Activated naive CD4-positive, alpha-beta T cell treated with anti-CD3 and anti-CD28 coated beads, Interleukin-2, amount 50 U/mL, for 16 hours (primary cell): ENCODE measurements at regions not wholly inside any gene's neighbourhood (a gene's known extent, or its start where the extent isn't known, plus 50 kb on each side); places are given as distances from the start of the nearest gene placed in this dataset.
"Not testable (repeated sequence)": the region's sequence is repeated elsewhere in the genome, so short reads cannot be mapped to it uniquely, and the experiment has no call there.

ENCODE experiments used
- DNase-seq: peaks from one replicate; pipeline ENCODE4 v3.0.0-alpha.2; 2020

DNA sequence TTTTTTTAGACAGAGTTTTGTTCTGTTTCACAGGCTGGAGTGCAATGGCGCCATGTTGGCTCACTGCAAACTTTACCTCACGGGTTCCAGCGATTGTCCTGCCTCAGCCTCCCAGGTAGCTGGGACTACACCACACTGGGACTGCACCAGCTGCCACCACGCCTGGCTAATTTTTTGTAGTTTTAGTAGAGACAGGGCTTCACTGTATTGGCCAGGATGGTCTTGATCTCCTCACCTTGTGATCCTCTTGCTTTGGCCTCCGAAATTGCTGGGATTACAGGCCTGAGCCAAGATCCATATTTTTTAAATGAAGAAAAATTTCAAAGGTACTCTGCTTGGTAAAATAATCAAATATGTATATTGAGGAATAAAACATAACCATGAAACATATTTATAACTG lies 195.8 kb upstream of the TPTE start:
- peak; percentile 59 for DNase-seq

DNA sequence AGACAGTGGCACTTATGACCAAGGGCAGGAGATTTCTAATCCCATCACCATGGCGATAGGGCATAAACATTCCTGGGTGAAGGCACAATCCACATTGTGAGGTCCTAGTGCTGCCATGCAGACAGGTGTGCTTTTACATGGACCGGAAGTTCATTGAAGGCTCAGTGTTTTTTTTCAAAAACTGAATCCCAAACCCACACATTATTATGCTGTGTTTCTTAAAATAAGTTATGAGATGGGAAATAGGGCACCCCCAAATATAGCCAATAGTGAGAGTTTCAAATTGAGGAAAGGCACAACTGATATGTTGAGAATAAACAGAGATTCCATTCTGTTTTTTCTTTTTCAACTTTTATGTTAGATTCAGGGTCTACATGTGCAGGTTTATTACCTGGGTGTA lies 195.2 kb upstream of the TPTE start:
- DNase-seq, result not testable (repeated sequence)

GRCh38 chr21:10328646-10329045 lies 192.7 kb upstream of the TPTE start:
- DNase-seq, result not testable (repeated sequence)

DNA sequence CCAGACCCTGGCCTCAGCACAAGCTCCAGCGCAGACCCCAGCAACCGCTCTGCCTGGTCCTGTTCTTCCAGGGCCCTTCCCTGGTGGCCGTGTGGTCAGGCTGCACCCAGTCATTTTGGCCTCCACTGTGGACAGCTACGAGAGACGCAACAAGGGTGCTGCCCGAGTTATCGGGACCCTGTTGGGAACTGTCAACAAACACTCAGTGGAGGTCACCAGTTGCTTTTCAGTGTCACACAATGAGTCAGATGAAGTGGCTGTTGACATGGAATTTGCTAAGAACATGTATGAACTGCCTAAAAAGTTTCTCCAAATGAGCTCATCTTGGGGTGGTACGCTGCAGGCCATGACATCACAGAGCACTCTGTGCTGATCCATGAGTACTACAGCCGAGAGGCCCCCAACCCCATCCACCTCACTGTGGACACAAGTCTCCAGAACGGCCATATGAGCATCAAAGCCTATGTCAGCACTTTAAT lies 190.7 kb upstream of the TPTE start:
- not testable (repeated sequence) for DNase-seq

DNA sequence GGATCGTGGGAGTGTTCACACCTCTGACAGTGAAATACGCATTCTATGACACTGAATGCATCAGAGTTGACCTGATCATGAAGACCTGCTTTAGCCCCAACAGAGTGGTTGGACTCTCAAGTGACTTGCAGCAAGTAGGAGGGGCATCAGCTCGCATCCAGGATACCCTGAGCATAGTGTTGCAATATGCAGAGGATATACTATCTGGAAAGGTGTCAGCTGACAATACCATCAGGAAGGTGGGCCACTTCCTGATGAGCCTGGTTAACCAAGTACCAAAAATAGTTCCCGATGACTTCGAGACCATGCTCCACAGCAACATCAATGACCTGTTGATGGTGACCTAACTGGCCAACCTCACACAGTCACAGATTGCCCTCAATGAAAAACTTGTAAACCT lies 190.2 kb upstream of the TPTE start:
- not testable (repeated sequence) for DNase-seq

GRCh38 chr21:10332935-10333334 lies 188.4 kb upstream of the TPTE start:
- not testable (repeated sequence) for DNase-seq

DNA sequence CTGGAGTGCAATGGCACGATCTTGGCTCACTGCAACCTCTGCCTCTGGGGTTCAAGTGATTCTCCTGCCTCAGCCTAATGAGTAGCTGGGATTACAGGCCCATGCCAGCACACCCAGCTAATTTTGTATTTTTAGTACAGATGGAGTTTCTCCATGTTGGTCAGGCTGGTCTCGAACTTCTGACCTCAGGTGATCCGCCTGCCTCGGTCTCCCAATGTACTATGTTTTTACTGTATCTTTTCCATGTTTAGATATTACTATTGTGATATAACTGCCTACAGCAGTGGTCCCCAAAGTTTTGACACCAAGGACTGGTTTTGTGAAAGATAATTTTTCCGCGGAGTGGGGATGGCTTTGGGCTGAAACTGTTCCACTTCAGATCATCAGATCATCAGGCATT lies 187.0 kb upstream of the TPTE start:
- DNase-seq, result not testable (repeated sequence)

DNA sequence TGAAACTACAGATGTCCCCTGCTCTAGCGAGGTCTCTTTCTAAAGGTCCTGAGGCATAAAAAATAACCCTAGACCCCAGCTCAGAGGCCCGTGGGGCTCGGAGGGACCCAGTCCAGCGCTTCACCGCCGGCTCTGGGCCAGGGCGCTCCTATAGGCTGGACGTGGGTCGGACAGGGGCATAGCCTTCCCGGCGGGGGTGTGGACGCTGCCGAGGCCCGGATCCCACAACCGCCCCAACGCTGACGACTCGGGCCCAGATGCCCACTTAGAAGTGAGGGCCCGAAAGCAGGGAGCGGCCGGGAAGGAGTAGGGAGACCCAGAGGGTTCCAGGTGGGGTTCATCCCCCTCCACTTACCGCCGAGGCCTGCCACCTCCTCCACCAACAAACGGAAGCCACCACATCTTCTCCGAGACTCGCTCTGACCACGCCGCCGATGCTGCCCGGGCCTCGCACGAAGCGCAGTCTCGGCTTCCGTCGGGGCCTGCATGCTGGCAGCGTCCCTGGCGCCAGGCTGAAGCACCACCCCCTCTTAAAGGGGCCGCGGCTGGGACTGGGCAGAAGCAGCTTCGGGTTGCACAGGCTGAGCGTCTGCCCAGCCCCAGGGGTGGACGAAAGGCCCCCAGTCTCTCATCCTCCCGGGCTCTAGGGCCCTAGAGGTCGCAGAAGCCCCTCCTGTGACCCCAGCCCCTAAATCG lies 179.0 kb upstream of the TPTE start:
- DNase-seq, result not testable (repeated sequence)

DNA sequence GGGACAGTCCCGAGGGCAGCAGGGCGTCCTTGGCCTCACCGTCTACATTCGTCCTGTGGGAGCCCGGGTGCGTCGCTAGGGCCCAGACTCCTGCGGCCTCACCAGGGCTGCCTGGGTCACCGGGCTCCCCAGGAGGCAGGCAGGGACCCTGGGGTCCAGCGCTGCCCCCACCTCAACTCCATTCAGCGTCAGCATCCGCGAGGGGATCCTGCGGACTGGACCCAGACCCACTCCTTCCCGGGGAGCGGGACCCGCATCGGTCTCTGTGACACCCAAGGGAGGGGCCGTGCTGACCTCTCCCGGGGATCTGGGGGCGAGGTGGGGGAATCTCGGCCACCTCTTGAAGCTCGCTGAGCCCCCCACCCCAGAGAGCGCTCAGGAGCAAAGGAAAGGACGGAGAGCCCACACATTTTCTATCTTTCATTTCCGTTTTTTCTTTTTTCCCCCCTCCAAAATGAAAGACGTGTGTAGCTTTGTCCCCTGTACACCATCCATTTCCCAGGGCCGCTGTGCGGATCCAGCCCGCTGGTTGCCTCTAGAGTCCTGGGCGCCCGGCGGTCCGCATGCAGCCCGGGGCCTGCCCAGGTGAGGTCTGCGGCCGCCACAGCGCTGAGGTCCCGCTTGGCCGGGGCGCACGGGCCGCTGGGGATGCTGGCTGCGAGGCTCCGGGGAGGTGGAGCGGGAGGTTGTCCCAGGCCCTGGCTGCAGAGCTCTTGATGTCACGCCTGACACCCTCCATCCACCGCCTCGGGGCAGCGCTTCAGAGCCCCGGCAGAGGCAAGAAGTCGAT lies 178.0 kb upstream of the TPTE start:
- DNase-seq, result not testable (repeated sequence)

DNA sequence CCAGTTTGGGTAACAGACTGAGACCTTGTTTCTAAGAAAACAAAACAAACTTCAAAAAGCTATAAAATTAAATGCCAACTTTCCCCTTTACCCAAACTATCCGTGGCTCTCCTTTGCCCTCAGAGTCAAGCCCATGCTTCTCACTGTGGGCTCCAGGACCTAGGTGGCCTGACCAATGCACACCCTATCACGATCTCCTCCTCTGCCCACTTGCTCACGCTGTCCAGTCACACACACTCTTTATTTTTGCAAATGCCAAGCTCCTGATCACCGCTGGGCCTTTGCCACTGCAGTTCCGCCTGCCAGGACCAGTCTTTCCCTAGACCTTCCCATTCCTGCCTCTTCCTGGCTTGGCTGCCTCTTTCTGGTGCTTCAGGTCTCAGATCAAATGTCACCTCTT lies 177.1 kb upstream of the TPTE start:
- not testable (repeated sequence) for DNase-seq

- DNase-seq, result not testable (repeated sequence)
Measured at GRCh38 chr21:10345178-10345612, 176.2 kb upstream of the TPTE start.

GRCh38 chr21:10346249-10346648 lies 175.1 kb upstream of the TPTE start:
- DNase-seq, result not testable (repeated sequence)

DNA sequence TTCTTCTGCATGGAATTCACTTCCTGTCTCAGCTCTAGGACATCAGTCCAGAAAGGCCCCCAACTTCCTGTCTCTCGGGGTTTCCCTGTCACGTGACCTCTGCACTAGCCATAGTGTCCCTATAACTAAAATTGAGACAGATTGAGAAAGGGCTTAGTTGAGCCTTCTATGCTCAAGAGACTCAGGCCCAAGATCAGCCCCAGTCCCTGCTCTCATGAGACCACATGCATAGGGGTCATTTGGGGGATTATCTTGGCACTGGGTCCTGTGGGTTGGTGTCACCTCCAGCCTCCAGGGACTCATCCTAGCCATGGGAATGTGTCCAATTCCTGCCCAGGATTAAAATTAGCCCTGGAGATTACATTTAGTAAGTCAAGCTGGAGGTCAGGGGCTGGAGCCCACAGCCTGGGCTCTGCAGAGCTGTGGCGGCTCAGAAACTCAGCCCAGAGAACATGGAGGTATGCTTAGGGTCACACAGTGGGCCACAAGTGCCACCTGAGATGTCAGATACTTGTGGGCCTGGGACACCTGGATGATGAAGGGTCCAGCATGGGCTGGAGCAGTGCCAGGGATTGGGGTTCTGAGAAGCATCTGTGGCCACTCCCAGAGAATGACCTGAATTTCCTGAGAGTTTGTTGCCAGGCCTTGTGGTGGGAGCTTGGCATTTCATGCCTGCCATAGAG lies 174.3 kb upstream of the TPTE start:
- not testable (repeated sequence) for DNase-seq

DNA sequence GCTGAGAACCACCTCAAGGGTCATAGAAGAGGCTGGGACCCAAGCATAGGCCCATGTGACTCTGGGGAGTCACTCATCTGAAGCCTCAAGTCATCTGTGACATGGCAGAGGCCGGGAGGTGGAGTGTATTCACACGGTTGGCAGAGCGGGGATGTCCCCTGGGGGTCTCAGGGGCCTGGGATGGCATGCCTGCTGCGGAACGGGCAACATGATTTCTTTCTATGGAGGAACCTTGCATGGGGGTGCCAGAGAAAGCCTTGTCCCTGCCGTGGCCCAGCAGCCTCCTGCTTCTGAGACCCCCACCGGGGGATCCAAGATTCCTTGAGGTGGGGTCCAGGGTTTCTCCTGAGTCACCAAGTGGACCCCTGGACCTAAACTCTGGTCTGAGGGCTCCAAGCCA lies 173.7 kb upstream of the TPTE start:
- not testable (repeated sequence) for DNase-seq

DNA sequence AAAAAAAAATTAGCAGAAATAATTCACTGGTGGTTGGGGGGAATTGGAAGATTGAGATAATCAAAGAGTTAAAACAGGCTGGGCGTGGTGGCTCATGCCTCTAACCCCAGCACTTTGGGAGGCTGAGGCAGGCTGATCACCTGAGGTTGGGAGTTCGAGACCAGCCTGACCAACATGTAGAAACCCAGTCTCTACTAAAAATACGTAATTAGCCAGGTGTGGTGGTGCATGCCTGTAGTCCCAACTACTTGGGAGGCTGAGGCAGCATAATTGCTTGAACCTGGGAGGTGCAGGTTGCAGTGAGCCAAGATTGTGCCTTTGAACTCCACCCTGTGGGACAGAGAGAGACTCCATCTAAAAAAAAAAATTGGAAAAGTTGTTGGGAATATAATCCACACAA lies 173.2 kb upstream of the TPTE start:
- not testable (repeated sequence) for DNase-seq

DNA sequence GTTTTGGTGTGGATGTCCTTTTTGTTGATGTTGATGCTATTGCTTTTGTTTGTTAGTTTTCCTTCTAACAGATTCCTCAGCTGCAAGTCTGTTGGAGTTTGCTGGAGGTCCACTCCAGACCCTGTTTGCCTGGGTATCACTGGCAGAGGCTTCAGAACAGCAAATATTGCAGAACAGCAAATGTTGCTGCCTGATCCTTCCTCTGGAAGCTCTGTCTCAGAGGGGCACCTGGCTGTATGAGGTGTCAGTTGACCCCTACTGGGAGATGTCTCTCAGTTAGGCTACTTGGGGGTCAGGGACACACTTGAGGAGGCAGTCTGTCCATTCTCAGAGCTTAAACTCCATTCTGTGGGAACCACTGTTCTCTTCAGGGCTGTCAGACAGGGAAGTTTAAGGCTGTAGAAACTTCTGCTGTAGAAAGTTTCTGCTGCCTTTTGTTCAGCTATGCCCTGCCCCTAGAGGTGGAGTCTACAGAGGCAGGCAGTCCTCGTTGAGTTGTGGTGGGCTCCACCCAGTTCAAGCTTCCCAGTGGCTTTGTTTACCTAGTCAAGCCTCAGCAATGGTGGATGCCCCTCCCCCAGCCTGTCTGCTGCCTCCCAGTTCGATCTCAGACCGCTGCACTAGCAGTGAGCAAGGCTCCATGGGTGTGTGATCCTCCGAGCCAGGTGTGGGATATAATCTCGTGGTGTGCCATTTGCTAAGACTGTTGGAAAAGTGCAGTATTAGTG lies 166.4 kb upstream of the TPTE start:
- not testable (repeated sequence) for DNase-seq

DNA sequence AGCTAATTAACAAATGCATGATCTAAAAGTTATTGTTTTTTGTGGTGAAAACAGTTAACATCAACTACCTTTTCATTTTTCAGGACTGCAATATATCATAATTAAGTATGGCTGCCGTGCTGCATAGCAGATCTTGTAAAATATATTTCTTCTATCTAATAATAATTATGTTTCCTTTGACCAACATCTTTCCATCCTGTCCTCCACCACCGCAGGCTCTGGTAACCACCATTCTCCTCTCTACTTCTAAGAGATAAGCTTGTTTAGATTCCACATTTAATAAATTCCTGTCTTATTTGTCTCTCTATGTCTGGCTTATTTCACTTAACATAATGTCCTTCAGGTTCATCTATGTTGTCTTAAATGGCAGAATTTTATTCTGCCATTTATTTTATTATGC lies 162.3 kb upstream of the TPTE start:
- not testable (repeated sequence) for DNase-seq

DNA sequence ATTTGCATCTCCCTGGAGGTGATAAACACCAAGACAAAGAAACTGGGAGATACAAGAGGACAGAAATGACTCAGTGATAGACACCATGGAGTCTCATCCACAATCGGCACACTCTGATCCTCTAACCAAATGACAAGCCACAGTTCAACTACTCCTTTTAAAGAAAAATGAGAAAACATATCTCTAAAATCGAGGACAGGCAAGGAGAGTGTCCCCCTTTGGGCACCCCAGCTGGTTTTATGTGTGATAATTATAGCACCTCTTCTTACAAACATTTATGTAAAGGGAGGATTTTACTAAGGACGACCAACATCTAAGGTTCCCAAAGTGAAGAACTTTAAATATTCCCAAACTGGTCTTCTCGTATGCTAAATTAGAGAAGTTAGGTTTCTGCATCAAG lies 161.5 kb upstream of the TPTE start:
- not testable (repeated sequence) for DNase-seq

GRCh38 chr21:10361214-10361736 lies 160.1 kb upstream of the TPTE start:
- not testable (repeated sequence) for DNase-seq

DNA sequence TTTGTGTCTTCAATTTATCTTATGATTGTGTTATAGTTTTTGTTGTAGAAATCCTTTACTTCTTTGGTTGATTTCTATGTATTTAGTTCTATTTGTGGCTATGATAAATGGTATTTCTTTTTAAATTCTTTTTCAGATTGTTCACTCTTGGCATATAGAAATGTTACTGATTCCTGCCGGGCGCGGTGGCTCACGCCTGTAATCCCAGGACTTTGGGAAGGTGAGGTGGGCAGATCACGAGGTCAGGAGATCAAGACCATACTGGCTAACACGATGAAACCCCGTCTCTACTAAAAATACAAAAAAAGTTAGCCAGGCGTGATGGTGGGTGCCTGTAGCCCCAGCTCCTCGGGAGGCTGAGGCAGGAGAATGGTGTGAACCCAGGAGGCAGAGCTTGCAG lies 158.6 kb upstream of the TPTE start:
- DNase-seq, result not testable (repeated sequence)

DNA sequence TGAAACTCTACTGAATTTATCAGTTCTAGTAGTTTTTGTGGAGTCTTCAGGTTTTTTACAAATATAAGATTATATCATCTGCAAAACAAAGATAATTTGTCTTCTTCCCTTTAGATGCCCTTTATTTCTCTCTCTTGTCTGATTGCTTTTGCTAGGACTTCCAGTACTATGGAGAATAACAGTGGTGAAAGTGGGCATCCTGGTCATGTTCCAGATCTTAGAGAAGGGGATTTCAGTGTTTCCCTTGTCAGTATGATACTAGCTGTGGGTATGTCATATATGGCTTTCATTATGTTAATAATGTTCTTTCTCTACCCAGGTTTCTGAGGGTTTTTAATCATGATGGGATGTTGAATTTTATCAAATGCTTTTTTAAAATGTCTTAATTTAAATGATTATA lies 158.1 kb upstream of the TPTE start:
- not testable (repeated sequence) for DNase-seq

- not testable (repeated sequence) for DNase-seq
Measured at GRCh38 chr21:10366210-10366609, 155.2 kb upstream of the TPTE start.
